IMR-90 (cell line): ENCODE measurements at regions not wholly inside any gene's neighbourhood (a gene's known extent, or its start where the extent isn't known, plus 50 kb on each side); places are given as distances from the start of the nearest gene placed in this dataset.
A peak's percentile ranks its signal among the peaks of the same experiment; 100 is the strongest.

Experiments used
- ATAC-seq: fragments of 200-7000 bp; cut with Tn5 transposase; 2 replicates; pipeline ENCODE4 v1.9.1; 2020; ENCODE audit warnings: low read depth, mild to moderate bottlenecking, moderate library complexity
- BruUV-seq: library from RNA; stranded (reverse); fragments of 400-500 nt; replicated peaks from 2 replicates; lab custom pipeline; 2021; lab: Mats Ljungman, UMichigan
- CTCF ChIA-PET: fragments of 300-600 bp; formaldehyde crosslinking; extraction: SDS; loops from one replicate; lab custom pipeline; 2021; ENCODE audit warnings: antibody characterized with exemption; lab: Yijun Ruan, JAX
- POLR2A ChIA-PET: fragments of 300-600 bp; sonication (Branson Sonifier 250); formaldehyde crosslinking; loops from one replicate; lab custom pipeline; 2022; ENCODE audit warnings: antibody characterized with exemption; ENCODE audit not compliant: unreplicated experiment; lab: Charles Lee
- DNase-seq: peaks from one replicate; pipeline ENCODE4 v3.0.0; 2013
- H2AFZ ChIP-seq: replicated peaks from 2 replicates; pipeline ENCODE3; 2013; ENCODE audit warnings: low read length, mild to moderate bottlenecking; ENCODE audit not compliant: poor library complexity
- H2AK5ac ChIP-seq: 2 replicates; pipeline ENCODE4 v1.6.1; 2013; ENCODE audit warnings: low read depth, low read length, inconsistent platforms
- H2AK9ac ChIP-seq: replicated peaks from 2 replicates; pipeline ENCODE3; 2013; ENCODE audit warnings: mild to moderate bottlenecking, low read depth, low read length, moderate library complexity; ENCODE audit not compliant: poor library complexity
- H2BK120ac ChIP-seq: 2 replicates; pipeline ENCODE4 v1.6.1; 2013; ENCODE audit warnings: low read depth, low read length, inconsistent platforms
- H2BK15ac ChIP-seq: 3 replicates; pipeline ENCODE4 v1.6.1; 2013; ENCODE audit warnings: low read depth, low read length, inconsistent platforms
- H2BK20ac ChIP-seq: 2 replicates; pipeline ENCODE4 v1.6.1; 2013; ENCODE audit warnings: low read depth, mild to moderate bottlenecking, inconsistent platforms, low read length, moderate library complexity
- H2BK5ac ChIP-seq: 2 replicates; pipeline ENCODE4 v1.6.1; 2013; ENCODE audit warnings: mild to moderate bottlenecking, low read depth, low read length, inconsistent platforms; ENCODE audit not compliant: poor library complexity, severe bottlenecking
- H3K14ac ChIP-seq: replicated peaks from 2 replicates; pipeline ENCODE4 v1.6.1; 2013; ENCODE audit warnings: low read depth, low read length, inconsistent platforms
- H3K18ac ChIP-seq: 2 replicates; pipeline ENCODE4 v1.6.1; 2013; ENCODE audit warnings: low read depth, low read length, control low read depth
- H3K23ac ChIP-seq: 2 replicates; pipeline ENCODE4 v1.6.1; 2013; ENCODE audit warnings: low read depth, low read length, inconsistent platforms
- H3K27ac ChIP-seq: 2 replicates; pipeline ENCODE4 v1.5.1; 2013; ENCODE audit warnings: mild to moderate bottlenecking, control low read depth, low read length; ENCODE audit not compliant: insufficient read depth
- H3K27me3 ChIP-seq: 2 replicates; pipeline ENCODE4 v1.6.1; 2013; ENCODE audit warnings: low read length; ENCODE audit not compliant: control insufficient read depth, insufficient read depth
- H3K36me3 ChIP-seq: 2 replicates; pipeline ENCODE4 v1.6.1; 2013; ENCODE audit warnings: low read length, mixed read lengths; ENCODE audit not compliant: control insufficient read depth, insufficient read depth
- H3K4ac ChIP-seq: 2 replicates; pipeline ENCODE4 v1.6.1; 2013; ENCODE audit warnings: low read depth, low read length, inconsistent platforms
- H3K4me1 ChIP-seq: 2 replicates; pipeline ENCODE4 v1.6.1; 2013; ENCODE audit warnings: low read length, mixed read lengths; ENCODE audit not compliant: control insufficient read depth, insufficient read depth
- H3K4me2 ChIP-seq: 2 replicates; pipeline ENCODE4 v1.6.1; 2013; ENCODE audit warnings: low read depth, mild to moderate bottlenecking, control low read depth, low read length, moderate library complexity
- H3K4me3 ChIP-seq: 2 replicates; pipeline ENCODE4 v1.5.1; 2013; ENCODE audit warnings: low read depth, mild to moderate bottlenecking, control low read depth, low read length, moderate library complexity; ENCODE audit not compliant: insufficient read depth
- H3K56ac ChIP-seq: 2 replicates; pipeline ENCODE4 v1.6.1; 2013; ENCODE audit warnings: low read length, inconsistent platforms; ENCODE audit not compliant: insufficient read depth; ENCODE audit errors: extremely low read depth
- H3K79me1 ChIP-seq, 2 experiments: 2 replicates each; pipeline ENCODE4 v1.6.1; 2013; ENCODE audit warnings: low read length in 2 of 2, inconsistent platforms in 1 of 2, low read depth in 1 of 2
- H3K9ac ChIP-seq: 2 replicates; pipeline ENCODE4 v1.6.1; 2013; ENCODE audit warnings: low read depth, low read length, control low read depth
- H3K9me1 ChIP-seq: 2 replicates; pipeline ENCODE4 v1.6.1; 2013; ENCODE audit warnings: low read length, inconsistent platforms; ENCODE audit not compliant: insufficient read depth
- H3K9me3 ChIP-seq: 2 replicates; pipeline ENCODE4 v1.6.1; 2013; ENCODE audit warnings: low read length; ENCODE audit not compliant: control insufficient read depth, insufficient read depth
- H4K20me1 ChIP-seq: 2 replicates; pipeline ENCODE4 v1.6.1; 2013; ENCODE audit warnings: low read length, inconsistent platforms; ENCODE audit not compliant: insufficient read depth
- H4K5ac ChIP-seq: 2 replicates; pipeline ENCODE4 v1.6.1; 2013; ENCODE audit warnings: mild to moderate bottlenecking, low read depth, low read length, control low read depth
- H4K8ac ChIP-seq, 2 experiments: 2 replicates each; pipeline ENCODE4 v1.6.1; 2013; ENCODE audit warnings: low read depth in 2 of 2, low read length in 2 of 2, control low read depth in 1 of 2, inconsistent platforms in 1 of 2
- H4K91ac ChIP-seq: 2 replicates; pipeline ENCODE4 v1.6.1; 2013; ENCODE audit warnings: low read depth, low read length, inconsistent platforms; ENCODE audit not compliant: insufficient read depth
- BHLHE40 ChIP-seq: fragments of 150-350 bp; IDR thresholded peaks from 2 replicates; pipeline ENCODE4 v1.6.1; 2016; ENCODE audit warnings: mild to moderate bottlenecking, low read depth, low read length
- CEBPB ChIP-seq: IDR thresholded peaks from 2 replicates; pipeline ENCODE4 v1.6.1; 2012; ENCODE audit warnings: low read depth, low read length, improper control_type of control experiment
- CHD1 ChIP-seq: IDR thresholded peaks from 2 replicates; pipeline ENCODE4 v1.6.1; 2012; ENCODE audit warnings: low read depth, low read length, improper control_type of control experiment
- MAFK ChIP-seq: IDR thresholded peaks from 2 replicates; pipeline ENCODE4 v1.6.1; 2012; ENCODE audit warnings: low read depth, low read length, improper control_type of control experiment
- MAZ ChIP-seq: IDR thresholded peaks from 2 replicates; pipeline ENCODE4 v1.6.1; 2012; ENCODE audit warnings: low read depth, mild to moderate bottlenecking, low read length, improper control_type of control experiment, moderate library complexity, borderline replicate concordance
- MXI1 ChIP-seq: IDR thresholded peaks from 2 replicates; pipeline ENCODE4 v1.6.1; 2012; ENCODE audit warnings: low read depth, mild to moderate bottlenecking, low read length, moderate library complexity, borderline replicate concordance
- NFE2L2 ChIP-seq: fragments of 150-350 bp; IDR thresholded peaks from 2 replicates; pipeline ENCODE4 v1.6.1; 2016; ENCODE audit warnings: low read depth, mild to moderate bottlenecking, low read length
- POLR2A ChIP-seq: IDR thresholded peaks from 2 replicates; pipeline ENCODE4 v1.6.1; 2012; ENCODE audit warnings: mild to moderate bottlenecking, low read depth, low read length
- RFX5 ChIP-seq: IDR thresholded peaks from 2 replicates; pipeline ENCODE4 v1.8.0; 2012; ENCODE audit warnings: low read depth, mild to moderate bottlenecking, low read length, moderate library complexity
- SMC3 ChIP-seq: fragments of 150-350 bp; IDR thresholded peaks from 2 replicates; pipeline ENCODE4 v1.6.1; 2016; ENCODE audit warnings: low read depth, mild to moderate bottlenecking, antibody characterized with exemption, low read length, moderate library complexity
- WGBS, 2 experiments: methylation state at CpG; one replicate each; pipeline versions ENCODE4 v1.1.5 to v1.1.7; 2013; ENCODE audit warnings: missing lambda C conversion rate in 2 of 2; ENCODE audit not compliant: insufficient read length in 1 of 2; ENCODE audit errors: extremely low coverage in 2 of 2; 5-methylcytosine and 5-hydroxymethylcytosine counted together
- dilution Hi-C: fragments of 300-500 bp; cut with HindIII; formaldehyde crosslinking; loops from one replicate; pipeline ENCODE4 v1.14.3; 2018; ENCODE audit warnings: low sequenced_read_pairs; ENCODE audit not compliant: unreplicated experiment
- in situ Hi-C: fragments of 300-500 bp; cut with MboI; formaldehyde crosslinking; loops from 3 replicates; pipeline ENCODE4 v1.14.3; 2019; ENCODE audit warnings: low sequenced_read_pairs, inconsistent platforms, mixed read lengths
- intact Hi-C: fragments of 100-400 bp; cut with micrococcal nuclease; formaldehyde crosslinking; loops from 2 replicates; pipeline ENCODE4 v1.10.0; 2022
- TF ChIP-seq, protein P1 (sequence below): conservative IDR thresholded peaks from 2 replicates; pipeline ENCODE4 v1.5.1; 2012; ENCODE audit warnings: mild to moderate bottlenecking, low read depth, low read length, improper control_type of control experiment

DNA sequence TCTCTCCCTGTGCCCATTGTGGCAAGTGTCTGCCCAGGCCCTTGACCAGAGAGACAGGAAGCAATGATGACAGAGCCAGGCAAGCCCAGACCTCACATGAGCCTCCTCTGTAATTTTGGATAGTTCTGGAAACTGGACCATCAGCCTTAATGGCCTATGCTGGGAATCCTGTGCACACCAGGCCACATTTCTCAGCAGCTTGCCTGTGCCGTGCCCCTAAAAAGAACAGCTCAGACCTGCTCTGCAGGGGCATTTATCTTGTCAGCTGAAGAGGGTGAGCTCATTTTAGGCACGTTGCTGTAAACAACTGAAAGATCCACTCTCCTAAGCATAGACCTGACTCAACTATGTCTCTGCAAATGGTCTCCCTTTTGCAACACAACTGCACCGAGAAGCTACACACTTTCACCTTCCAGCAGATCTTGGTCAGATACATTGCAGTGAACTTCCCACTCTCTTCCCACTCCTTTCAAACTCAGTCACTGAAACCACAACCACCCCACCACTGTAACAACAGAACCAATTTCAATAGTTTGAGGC is 53.5 kb upstream of the BACH1 start:
- ATAC-seq (peak; percentile 56), DNase-seq (peak; percentile 61)
- H2BK15ac ChIP-seq: peak overlapping the region; percentile 63; the same call in 2 of the 3 replicates
- H3K23ac ChIP-seq: peak overlapping the region; percentile 92
- H3K4me1 ChIP-seq: peaks cover 7% of the 10 kb centered on the region
- H3K36me3 ChIP-seq: no peaks in the 10 kb centered on the region
- peak overlapping the region; percentile 92 for H3K14ac ChIP-seq
- H3K9me1 ChIP-seq: peaks cover 7% of the 10 kb centered on the region
- BruUV-seq: no TSS peak
- H2BK5ac ChIP-seq: peak overlapping the region; percentile 56
- peak overlapping the region; percentile 20; the same call in 1 of the 2 replicates for H4K91ac ChIP-seq
- H3K9ac ChIP-seq: no peak overlapping the region
- H3K9me3 ChIP-seq: no peaks in the 10 kb centered on the region
- intact Hi-C loops: no loop called here
- peak overlapping the region in 1 of 2 experiments; percentile 59; a peak in 2 of 4 replicates for H4K8ac ChIP-seq
- H3K4me3 ChIP-seq: no peak overlapping the region
- TF ChIP-seq, protein P1, sequence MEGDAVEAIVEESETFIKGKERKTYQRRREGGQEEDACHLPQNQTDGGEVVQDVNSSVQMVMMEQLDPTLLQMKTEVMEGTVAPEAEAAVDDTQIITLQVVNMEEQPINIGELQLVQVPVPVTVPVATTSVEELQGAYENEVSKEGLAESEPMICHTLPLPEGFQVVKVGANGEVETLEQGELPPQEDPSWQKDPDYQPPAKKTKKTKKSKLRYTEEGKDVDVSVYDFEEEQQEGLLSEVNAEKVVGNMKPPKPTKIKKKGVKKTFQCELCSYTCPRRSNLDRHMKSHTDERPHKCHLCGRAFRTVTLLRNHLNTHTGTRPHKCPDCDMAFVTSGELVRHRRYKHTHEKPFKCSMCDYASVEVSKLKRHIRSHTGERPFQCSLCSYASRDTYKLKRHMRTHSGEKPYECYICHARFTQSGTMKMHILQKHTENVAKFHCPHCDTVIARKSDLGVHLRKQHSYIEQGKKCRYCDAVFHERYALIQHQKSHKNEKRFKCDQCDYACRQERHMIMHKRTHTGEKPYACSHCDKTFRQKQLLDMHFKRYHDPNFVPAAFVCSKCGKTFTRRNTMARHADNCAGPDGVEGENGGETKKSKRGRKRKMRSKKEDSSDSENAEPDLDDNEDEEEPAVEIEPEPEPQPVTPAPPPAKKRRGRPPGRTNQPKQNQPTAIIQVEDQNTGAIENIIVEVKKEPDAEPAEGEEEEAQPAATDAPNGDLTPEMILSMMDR: no peak
- TF ChIP-seq MAFK (no peak), BHLHE40 (peak; percentile 64; the same call in 1 of the 2 replicates), SMC3 (no peak), NFE2L2 (no peak), CHD1 (no peak), RFX5 (no peak), MAZ (no peak), POLR2A (no peak), CEBPB (peak; percentile 52; the same call in 1 of the 2 replicates), MXI1 (no peak)
- peak overlapping the region; percentile 67; the same call in 1 of the 2 replicates for H2AK5ac ChIP-seq
- dilution Hi-C loops: no loop called here
- peak overlapping the region; percentile 29 for H3K4me2 ChIP-seq
- H2AFZ ChIP-seq: peak overlapping the region; percentile 81
- H3K4ac ChIP-seq: peak overlapping the region; percentile 45
- ChIA-PET CTCF (interaction anchor here (0.8 kb wide), 1 partner anchor 20 kb away, joined by 3 read pairs; no protein-coding TSS in a partner anchor), POLR2A (no interaction called here)
- H4K5ac ChIP-seq: peak overlapping the region; percentile 43
- WGBS, 2 experiments: 31% methylated on average over 2 of the region's 3 CpGs; no CpG with 5 or more reads in 1 of the 2 experiments
- in situ Hi-C loops: no loop called here
- H3K27ac ChIP-seq: peak overlapping the region; percentile 15; the same call in 1 of the 2 replicates
- H3K18ac ChIP-seq: peak overlapping the region; percentile 63; the same call in 1 of the 2 replicates
- H2AK9ac ChIP-seq: peak overlapping the region; percentile 5
- H4K20me1 ChIP-seq: no peaks in the 10 kb centered on the region
- H3K27me3 ChIP-seq: no peaks in the 10 kb centered on the region
- H2BK20ac ChIP-seq: peak overlapping the region; percentile 85
- no peak overlapping the region for H3K56ac ChIP-seq
- H2BK120ac ChIP-seq: peak overlapping the region; percentile 75
- H3K79me1 ChIP-seq: 0 out of 4 replicates have a peak, but pooled peaks cover 0 to 3% of the 10 kb centered on the region in 2 experiments
